ENCODE measurements at regions not wholly inside any gene's neighbourhood (a gene's known extent, or its start where the extent isn't known, plus 50 kb on each side); places are given as distances from the start of the nearest gene placed in this dataset.

DNA sequence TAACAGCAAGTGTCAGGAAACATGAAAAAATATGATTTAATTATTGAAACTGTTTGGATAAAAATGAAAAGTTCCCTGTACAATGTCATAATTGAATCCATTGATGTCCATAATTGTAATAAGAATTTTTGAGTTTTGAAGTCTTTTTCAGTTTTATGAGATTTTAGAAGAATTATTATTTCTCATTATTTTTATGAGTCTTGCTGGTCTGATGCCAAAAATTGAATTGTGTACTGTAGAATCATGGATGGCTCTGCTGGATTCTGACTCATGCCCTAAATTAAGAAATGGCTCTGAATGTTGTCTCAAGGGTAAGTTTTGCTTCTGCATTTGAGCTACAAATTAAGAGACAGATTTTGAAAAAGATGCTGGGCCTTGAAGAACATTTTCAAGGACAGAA is 132.8 kb upstream of the MAP9 start:
- Mint-ChIP-seq H3K9me3 (no peaks in the 10 kb centered on the region), H3K27ac (no peak overlapping the region), H3K27me3 (ENCODE audit: low read depth) (no peaks in the 10 kb centered on the region; the same call in 1 of the 2 replicates), H3K4me1 (peaks cover 11 to 15% of the 10 kb centered on the region in 2 experiments), H3K4me3 (no peak overlapping the region), H3K36me3 (ENCODE audit: insufficient read depth in 1 of 3, low read depth in 3 of 3) (no peaks in the 10 kb centered on the region)
- Histone ChIP-seq H3K18ac (ENCODE audit: insufficient read length, low read depth, low read length) (no peak overlapping the region), H3K79me2 (ENCODE audit: insufficient read depth, low read length) (no peaks in the 10 kb centered on the region), H3K27me3 (ENCODE audit: insufficient read depth, low read length) (no peaks in the 10 kb centered on the region), H2BK12ac (ENCODE audit: insufficient read length, low read depth, low read length) (no peak overlapping the region), H3K27ac (ENCODE audit: insufficient read length, low read depth, low read length) (no peak overlapping the region), H4K8ac (replicated peaks; ENCODE audit: insufficient read length, low read depth, low read length) (no peak overlapping the region), H3K4me2 (ENCODE audit: insufficient read depth, insufficient read length, low read length) (no peak overlapping the region), H3K4me1 (ENCODE audit: insufficient read depth, low read length) (peaks cover 7% of the 10 kb centered on the region; the same call in 1 of the 2 replicates), H3T11ph (ENCODE audit: low read length) (no peak overlapping the region), H2AK5ac (ENCODE audit: insufficient read length, low read length) (no peak overlapping the region), H3K23ac (ENCODE audit: insufficient read length, low read depth, low read length) (no peak overlapping the region), H2AFZ (ENCODE audit: low read length) (no peak overlapping the region), H4K20me1 (ENCODE audit: control insufficient read depth, insufficient read depth, insufficient read length) (no peaks in the 10 kb centered on the region), H3K14ac (ENCODE audit: insufficient read depth, low read length) (no peak overlapping the region), H3K9ac (ENCODE audit: extremely low read depth, insufficient read length, low read length) (no peak overlapping the region), H2BK20ac (ENCODE audit: low read depth, low read length, poor library complexity, severe bottlenecking) (no peak overlapping the region), H4K91ac (ENCODE audit: insufficient read length, low read depth, low read length) (no peak overlapping the region), H2BK5ac (ENCODE audit: insufficient read length, low read length) (no peak overlapping the region), H4K5ac (ENCODE audit: insufficient read length, low read depth, low read length) (no peak overlapping the region), H3K23me2 (ENCODE audit: insufficient read length, low read depth, low read length, poor library complexity, severe bottlenecking) (no peaks in the 10 kb centered on the region), H3K79me1 (ENCODE audit: insufficient read depth, low read depth, low read length, poor library complexity, severe bottlenecking) (no peaks in the 10 kb centered on the region), H3K4ac (ENCODE audit: low read depth, low read length) (no peak overlapping the region), H3K9me3 (ENCODE audit: control insufficient read depth, low read depth, low read length) (no peaks in the 10 kb centered on the region), H2BK120ac (ENCODE audit: low read depth, low read length, poor library complexity, severe bottlenecking) (no peak overlapping the region), H3K56ac (ENCODE audit: insufficient read length, low read depth, low read length) (no peak overlapping the region), H2BK15ac (ENCODE audit: low read depth, low read length) (no peak overlapping the region)
- DNase-seq: no peak
- TF ChIP-seq, protein P1, sequence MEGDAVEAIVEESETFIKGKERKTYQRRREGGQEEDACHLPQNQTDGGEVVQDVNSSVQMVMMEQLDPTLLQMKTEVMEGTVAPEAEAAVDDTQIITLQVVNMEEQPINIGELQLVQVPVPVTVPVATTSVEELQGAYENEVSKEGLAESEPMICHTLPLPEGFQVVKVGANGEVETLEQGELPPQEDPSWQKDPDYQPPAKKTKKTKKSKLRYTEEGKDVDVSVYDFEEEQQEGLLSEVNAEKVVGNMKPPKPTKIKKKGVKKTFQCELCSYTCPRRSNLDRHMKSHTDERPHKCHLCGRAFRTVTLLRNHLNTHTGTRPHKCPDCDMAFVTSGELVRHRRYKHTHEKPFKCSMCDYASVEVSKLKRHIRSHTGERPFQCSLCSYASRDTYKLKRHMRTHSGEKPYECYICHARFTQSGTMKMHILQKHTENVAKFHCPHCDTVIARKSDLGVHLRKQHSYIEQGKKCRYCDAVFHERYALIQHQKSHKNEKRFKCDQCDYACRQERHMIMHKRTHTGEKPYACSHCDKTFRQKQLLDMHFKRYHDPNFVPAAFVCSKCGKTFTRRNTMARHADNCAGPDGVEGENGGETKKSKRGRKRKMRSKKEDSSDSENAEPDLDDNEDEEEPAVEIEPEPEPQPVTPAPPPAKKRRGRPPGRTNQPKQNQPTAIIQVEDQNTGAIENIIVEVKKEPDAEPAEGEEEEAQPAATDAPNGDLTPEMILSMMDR (conservative IDR thresholded peaks at IDR 0.05): no peak

Measured in H9 (cell line).